Spleen (tissue), 11 donors: ENCODE measurements at regions not wholly inside any gene's neighbourhood (a gene's known extent, or its start where the extent isn't known, plus 50 kb on each side); places are given as distances from the start of the nearest gene placed in this dataset.

Experiments
- DNase-seq: peaks from one replicate; pipeline ENCODE4 v3.0.0-alpha.2; 2020
- H3K27ac ChIP-seq, 8 donors: fragments of 200-600 bp; sonication (generic) in 7 of 8; 1 replicate in 4 of 8; 2 replicates in 4 of 8; pipeline versions ENCODE4 v1.5.0 to v1.8.0; 2016 to 2021; ENCODE audit warnings: inconsistent platforms in 4 of 8, mild to moderate bottlenecking in 4 of 8, moderate library complexity in 1 of 8
- H3K27me3 ChIP-seq, 7 donors: fragments of 200-600 bp; sonication (generic) in 6 of 7; replicated peaks in 1 of 7; 1 replicate in 4 of 7; 2 replicates in 3 of 7; pipeline versions ENCODE4 v1.5.0 to v1.8.0; 2016 to 2021; ENCODE audit warnings: inconsistent platforms in 3 of 7, mild to moderate bottlenecking in 1 of 7
- H3K36me3 ChIP-seq, 6 donors: fragments of 200-600 bp; sonication (generic) in 5 of 6; 1 replicate in 4 of 6; 2 replicates in 2 of 6; pipeline versions ENCODE4 v1.5.0 to v1.8.0; 2016 to 2021; ENCODE audit warnings: inconsistent platforms in 2 of 6
- H3K4me1 ChIP-seq, 6 donors: fragments of 200-600 bp; sonication (generic) in 5 of 6; 1 replicate in 3 of 6; 2 replicates in 3 of 6; pipeline versions ENCODE4 v1.5.0 to v1.8.0; 2016 to 2021; ENCODE audit warnings: inconsistent platforms in 3 of 6
- H3K4me3 ChIP-seq, 8 donors: fragments of 200-600 bp; sonication (generic) in 7 of 8; 1 replicate in 4 of 8; 2 replicates in 4 of 8; pipeline versions ENCODE4 v1.5.0 to v1.8.0; 2016 to 2021; ENCODE audit warnings: inconsistent platforms in 4 of 8, mild to moderate bottlenecking in 4 of 8, moderate library complexity in 2 of 8
- H3K9me3 ChIP-seq, 8 donors: fragments of 200-600 bp; sonication (generic) in 7 of 8; 1 replicate in 4 of 8; 2 replicates in 4 of 8; pipeline versions ENCODE4 v1.5.0 to v1.8.0; 2016 to 2021; ENCODE audit warnings: inconsistent platforms in 4 of 8
- POLR2A ChIP-seq, 3 donors: fragments of 450-650 bp; IDR thresholded peaks; one replicate each; pipeline ENCODE4 v1.5.1; 2017; ENCODE audit warnings: antibody characterized with exemption in 3 of 3, mild to moderate bottlenecking in 1 of 3
- POLR2AphosphoS5 ChIP-seq, 3 donors: sonication (generic); formaldehyde crosslinking; IDR thresholded peaks; one replicate each; pipeline ENCODE4 v1.5.1; 2017; ENCODE audit warnings: antibody characterized with exemption in 3 of 3
- WGBS, 5 donors: extraction: QIAGEN DNeasy Blood & Tissue Kit in 3 of 5; methylation state at CpG; one replicate each; pipeline versions ENCODE4 v1.1.5 to v1.1.7; 2013 to 2018; 5-methylcytosine and 5-hydroxymethylcytosine counted together
- intact Hi-C: fragments of 100-400 bp; cut with DNase I; formaldehyde crosslinking; loops from one replicate; pipeline ENCODE4 v1.15.0; 2023; ENCODE audit warnings: low total_unique reads
- TF ChIP-seq, protein P1 (sequence below), 11 experiments: fragments of 200-600 bp in 7 of 11; fragments of 450-650 bp in 4 of 11; sonication (generic) in 4 of 11; IDR thresholded peaks in 8 of 11; conservative IDR thresholded peaks in 3 of 11; 1 replicate in 7 of 11; 2 replicates in 4 of 11; pipeline versions ENCODE4 v1.4.0 to v1.8.0; 2016 to 2021; ENCODE audit warnings: antibody characterized with exemption in 11 of 11, inconsistent platforms in 4 of 11, mild to moderate bottlenecking in 1 of 11
- donor health status: healthy with polysubstance abuse.
- donor health status: DM: no; HTN: no; CAD: no; lungs with moderate emphysema.
- donor health status: DM: no; HTN: no; CAD: no.
- donor health status: Bipolar disorder and iron deficiency.
- donor health status: healthy.
- donor health status: DM: no; HTN: no; CAD: no.
- donor health status: DM: yes; HTN: yes; CAD: no.

DNA sequence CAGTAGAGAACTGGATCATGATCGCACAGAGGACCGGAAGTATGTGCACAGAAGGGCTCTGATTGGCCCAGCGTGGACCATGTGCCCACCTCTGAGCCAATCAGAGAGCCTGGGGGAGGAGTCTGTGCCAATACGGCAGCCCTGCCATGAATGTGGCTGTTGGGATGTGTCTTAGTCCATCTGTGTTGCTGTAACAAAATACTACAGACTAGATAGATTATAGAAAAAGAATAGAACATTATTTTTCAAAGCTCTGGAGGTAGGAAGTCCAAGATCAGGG is 132.0 kb downstream of the NDUFA10 start:
- TF ChIP-seq, protein P1, sequence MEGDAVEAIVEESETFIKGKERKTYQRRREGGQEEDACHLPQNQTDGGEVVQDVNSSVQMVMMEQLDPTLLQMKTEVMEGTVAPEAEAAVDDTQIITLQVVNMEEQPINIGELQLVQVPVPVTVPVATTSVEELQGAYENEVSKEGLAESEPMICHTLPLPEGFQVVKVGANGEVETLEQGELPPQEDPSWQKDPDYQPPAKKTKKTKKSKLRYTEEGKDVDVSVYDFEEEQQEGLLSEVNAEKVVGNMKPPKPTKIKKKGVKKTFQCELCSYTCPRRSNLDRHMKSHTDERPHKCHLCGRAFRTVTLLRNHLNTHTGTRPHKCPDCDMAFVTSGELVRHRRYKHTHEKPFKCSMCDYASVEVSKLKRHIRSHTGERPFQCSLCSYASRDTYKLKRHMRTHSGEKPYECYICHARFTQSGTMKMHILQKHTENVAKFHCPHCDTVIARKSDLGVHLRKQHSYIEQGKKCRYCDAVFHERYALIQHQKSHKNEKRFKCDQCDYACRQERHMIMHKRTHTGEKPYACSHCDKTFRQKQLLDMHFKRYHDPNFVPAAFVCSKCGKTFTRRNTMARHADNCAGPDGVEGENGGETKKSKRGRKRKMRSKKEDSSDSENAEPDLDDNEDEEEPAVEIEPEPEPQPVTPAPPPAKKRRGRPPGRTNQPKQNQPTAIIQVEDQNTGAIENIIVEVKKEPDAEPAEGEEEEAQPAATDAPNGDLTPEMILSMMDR (IDR thresholded peaks at IDR 0.05 in 8 of 11, conservative IDR thresholded peaks at IDR 0.05 in 3 of 11), result no peak
- TF ChIP-seq POLR2AphosphoS5 (IDR thresholded peaks at IDR 0.05), result no peak
- no peak for TF ChIP-seq POLR2A (IDR thresholded peaks at IDR 0.05)
- DNase-seq, result no peak
- no peak overlapping the region for H3K4me3 ChIP-seq
- H3K9me3 ChIP-seq, result no peaks in the 10 kb centered on the region
- intact Hi-C loops, result no loop called here
- H3K27ac ChIP-seq, result no peak overlapping the region
- WGBS, 5 donors, result 63 to 71% (median 65%) methylated on average over 4 of the region's 4 CpGs
- no peaks in the 10 kb centered on the region for H3K36me3 ChIP-seq
- H3K27me3 ChIP-seq, result peaks cover 0 to 10% (median 0%) of the 10 kb centered on the region in 7 donors
- H3K4me1 ChIP-seq, result no peaks in the 10 kb centered on the region

DNA sequence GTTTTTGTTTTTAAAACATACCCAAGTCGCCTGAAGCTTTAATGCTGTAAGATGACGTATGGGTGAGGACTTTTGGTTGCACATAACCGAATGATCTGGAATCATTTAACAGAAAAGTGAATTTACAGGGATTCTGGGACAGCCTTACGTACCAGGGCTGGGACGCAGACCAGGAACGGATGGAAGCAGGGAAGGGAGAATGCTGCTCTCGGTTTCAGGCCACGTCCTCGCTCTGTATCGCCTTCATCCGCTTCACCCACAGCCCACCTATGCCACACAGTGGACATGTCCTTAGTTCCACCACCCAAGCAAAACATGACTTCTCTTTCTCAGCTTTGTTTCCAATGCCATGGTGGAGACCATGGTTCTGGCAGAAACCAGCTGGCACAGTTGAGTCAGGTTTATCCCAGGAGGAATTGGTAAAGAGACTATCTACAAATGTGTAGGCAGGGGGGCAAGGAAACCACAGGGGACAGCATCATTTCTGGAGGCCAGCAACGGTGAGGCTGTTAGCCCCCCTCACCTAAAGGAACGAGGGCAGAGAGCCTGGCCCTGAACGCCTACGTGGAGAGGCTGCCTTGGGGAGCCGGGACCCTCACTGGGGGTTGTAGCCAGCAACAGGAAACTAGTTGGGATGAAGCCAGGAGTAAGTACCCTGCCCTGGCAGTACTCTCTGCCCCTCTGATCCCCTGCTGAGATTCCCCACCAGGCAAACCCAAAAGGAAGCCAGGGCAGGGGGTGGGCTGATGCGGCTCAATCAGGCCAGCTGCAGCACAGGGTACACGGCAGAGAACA is 132.5 kb downstream of the NDUFA10 start:
- TF ChIP-seq, protein P1 (IDR thresholded peaks at IDR 0.05 in 8 of 11, conservative IDR thresholded peaks at IDR 0.05 in 3 of 11), result no peak
- TF ChIP-seq POLR2AphosphoS5 (IDR thresholded peaks at IDR 0.05) (no peak), POLR2A (IDR thresholded peaks at IDR 0.05) (no peak)
- intact Hi-C loops, result no loop called here
- Histone ChIP-seq H3K4me1 (no peaks in the 10 kb centered on the region), H3K9me3 (no peaks in the 10 kb centered on the region), H3K4me3 (no peak overlapping the region), H3K27ac (no peak overlapping the region), H3K36me3 (no peaks in the 10 kb centered on the region), H3K27me3 (peaks cover 0 to 8% (median 0%) of the 10 kb centered on the region in 7 donors)
- 86 to 97% (median 94%) methylated on average over 17 to 18 of the region's 18 CpGs for WGBS, 5 donors
- no peak for DNase-seq

DNA sequence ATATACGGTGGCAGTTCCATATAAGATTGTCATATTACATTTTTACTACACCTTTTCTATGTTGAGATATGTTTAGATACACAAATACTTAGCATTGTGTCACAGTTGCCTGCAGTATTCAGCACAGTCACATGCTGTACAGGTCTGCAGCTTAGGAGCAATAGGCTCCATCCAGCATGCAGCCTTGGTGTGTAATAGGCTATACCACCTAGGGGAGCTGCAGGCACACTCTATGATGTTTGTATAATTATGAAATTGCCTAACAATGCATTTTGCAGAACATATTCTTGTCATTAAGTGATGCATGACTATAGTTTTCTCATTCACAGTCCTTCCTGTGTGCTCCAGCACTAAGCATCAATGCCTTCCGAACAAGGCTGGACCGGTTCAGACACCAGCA is 133.4 kb downstream of the NDUFA10 start:
- H3K27ac ChIP-seq, result no peak overlapping the region
- H3K27me3 ChIP-seq, result peaks cover 0 to 8% (median 0%) of the 10 kb centered on the region in 7 donors
- no peaks in the 10 kb centered on the region for H3K4me1 ChIP-seq
- H3K36me3 ChIP-seq, result no peaks in the 10 kb centered on the region
- H3K9me3 ChIP-seq, result peaks cover 0 to 4% (median 3%) of the 10 kb centered on the region in 8 donors
- TF ChIP-seq POLR2A (IDR thresholded peaks at IDR 0.05) (no peak), POLR2AphosphoS5 (IDR thresholded peaks at IDR 0.05) (no peak)
- TF ChIP-seq, protein P1 (IDR thresholded peaks at IDR 0.05 in 8 of 11, conservative IDR thresholded peaks at IDR 0.05 in 3 of 11), result no peak
- H3K4me3 ChIP-seq, result no peak overlapping the region
- 93 to 98% (median 95%) methylated on average over 3 of the region's 3 CpGs for WGBS, 5 donors
- intact Hi-C loops, result no loop called here
- no peak for DNase-seq

DNA sequence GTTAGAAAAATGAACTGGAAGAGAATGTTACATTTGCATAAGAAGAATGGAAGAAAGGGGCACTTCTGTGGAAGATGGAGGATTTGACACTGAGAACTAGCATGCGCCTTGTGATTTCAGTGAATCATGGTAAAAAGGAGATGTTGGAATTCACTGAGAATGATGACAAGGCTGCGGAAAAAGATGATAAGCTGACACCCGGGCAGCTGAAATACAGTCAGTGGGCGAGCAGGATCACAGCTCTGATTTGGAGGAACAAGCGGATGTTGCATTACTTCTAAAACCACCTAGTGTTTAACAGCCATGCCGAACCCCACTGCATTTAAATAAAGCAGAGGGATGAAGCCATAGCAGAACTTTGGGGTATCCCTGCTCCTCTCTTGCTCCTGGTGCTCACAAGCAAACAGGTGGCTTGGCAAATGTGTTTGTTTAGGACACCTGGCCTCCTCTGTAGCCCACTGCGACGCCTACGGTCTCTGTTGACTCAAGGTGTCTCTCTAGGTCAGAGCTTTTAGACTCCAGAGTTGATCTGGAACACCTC is 134.9 kb downstream of the NDUFA10 start:
- no peak overlapping the region for H3K4me3 ChIP-seq
- intact Hi-C loops, result no loop called here
- H3K9me3 ChIP-seq, result peaks cover 5 to 18% (median 17%) of the 10 kb centered on the region in 8 donors
- WGBS, 5 donors, result 92 to 94% (median 93%) methylated on average over 9 of the region's 9 CpGs
- H3K36me3 ChIP-seq, result no peaks in the 10 kb centered on the region
- no peak for TF ChIP-seq POLR2A (IDR thresholded peaks at IDR 0.05)
- TF ChIP-seq, protein P1 (IDR thresholded peaks at IDR 0.05 in 8 of 11, conservative IDR thresholded peaks at IDR 0.05 in 3 of 11), result no peak
- no peak for TF ChIP-seq POLR2AphosphoS5 (IDR thresholded peaks at IDR 0.05)
- no peaks in the 10 kb centered on the region for H3K4me1 ChIP-seq
- H3K27me3 ChIP-seq, result peaks cover 0 to 8% (median 0%) of the 10 kb centered on the region in 7 donors
- no peak overlapping the region for H3K27ac ChIP-seq
- DNase-seq, result no peak
